Stimulated activated CD4-positive, alpha-beta T cell treated with anti-CD3 and anti-CD28 coated beads, Interleukin-2, amount 100 ng/mL, for 24 hours (primary cell): ENCODE measurements at regions not wholly inside any gene's neighbourhood (a gene's known extent, or its start where the extent isn't known, plus 50 kb on each side); places are given as distances from the start of the nearest gene placed in this dataset.

Source experiments
- DNase-seq, 2 donors: peaks; one replicate each; pipeline ENCODE4 v3.0.0-alpha.2; 2020

DNA sequence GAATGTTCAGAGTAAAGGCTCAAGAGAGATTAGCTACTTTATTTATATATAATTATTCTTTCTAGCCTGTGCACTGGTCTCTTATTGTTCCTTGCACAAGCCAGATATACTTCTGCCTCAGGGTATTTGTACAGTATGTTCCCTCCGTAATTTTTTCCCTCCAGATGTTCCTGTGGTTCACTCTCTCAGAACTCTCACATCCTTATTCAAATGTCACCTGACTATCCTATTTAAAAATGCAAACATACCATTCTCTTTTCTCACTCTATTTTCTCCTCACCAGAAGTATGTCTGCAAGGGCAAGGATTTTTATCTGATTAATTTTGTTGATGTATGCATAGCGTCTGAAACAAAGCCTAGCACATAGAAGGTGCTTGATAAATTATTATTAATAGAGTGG lies 64.0 kb upstream of the CERS6 start:
- no peak for DNase-seq

DNA sequence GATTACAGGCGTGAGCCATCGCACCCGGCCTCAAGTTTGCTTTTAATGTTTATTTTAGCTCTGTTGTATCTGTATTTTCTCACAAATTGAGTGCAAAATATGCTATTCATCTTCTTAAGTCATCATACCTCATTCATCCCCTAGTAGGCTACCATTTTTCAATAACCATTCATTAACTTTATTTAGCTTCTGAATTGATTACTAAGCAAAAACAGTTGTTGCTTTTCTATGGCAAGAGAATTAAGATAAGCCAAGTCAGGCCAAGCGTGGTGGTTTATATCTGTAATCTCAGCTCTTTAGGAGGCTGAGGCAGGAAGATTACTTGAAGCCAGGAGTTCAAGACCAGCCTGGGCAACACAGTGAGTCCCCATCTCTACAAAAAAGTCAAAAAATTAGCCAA lies 63.3 kb upstream of the CERS6 start:
- no peak for DNase-seq

DNA sequence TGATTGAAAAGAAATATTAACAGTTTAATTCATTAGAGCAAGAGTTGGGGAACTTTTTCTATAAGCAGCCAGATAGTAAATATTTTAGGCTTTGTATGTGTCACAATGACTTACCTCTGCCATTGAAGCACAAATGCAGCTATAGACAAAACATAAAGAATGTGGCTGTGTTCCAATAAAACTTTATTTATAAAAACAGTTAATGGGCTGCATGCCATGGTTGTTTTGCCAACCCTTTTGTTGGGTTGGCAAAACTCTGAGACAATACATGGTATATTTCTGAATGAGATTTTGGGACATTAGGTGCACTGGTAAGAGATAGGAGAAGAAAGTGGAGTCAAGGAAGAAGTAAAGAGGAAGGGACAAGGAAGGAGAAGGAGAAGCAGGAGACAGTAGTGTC lies 61.8 kb upstream of the CERS6 start:
- no peak for DNase-seq

DNA sequence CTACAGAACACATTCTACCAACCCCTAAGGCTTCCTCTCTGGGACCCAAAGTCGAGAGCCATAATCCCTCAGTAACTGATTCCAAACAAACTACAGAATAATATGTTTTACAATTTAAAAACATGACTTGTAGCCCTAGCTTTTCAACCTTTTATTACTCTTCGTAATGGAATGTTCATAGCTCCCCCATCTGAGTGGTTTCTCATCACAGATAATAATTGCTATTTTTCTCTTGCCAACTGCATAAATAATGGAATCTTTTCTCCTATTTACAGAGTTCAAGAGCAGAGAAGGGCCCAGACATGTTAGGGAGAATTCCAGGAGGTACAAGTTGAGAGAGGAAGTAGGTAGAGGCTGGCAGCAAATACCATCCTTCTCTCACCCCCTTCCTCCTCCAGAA lies 59.9 kb upstream of the CERS6 start:
- DNase-seq = no peak

DNA sequence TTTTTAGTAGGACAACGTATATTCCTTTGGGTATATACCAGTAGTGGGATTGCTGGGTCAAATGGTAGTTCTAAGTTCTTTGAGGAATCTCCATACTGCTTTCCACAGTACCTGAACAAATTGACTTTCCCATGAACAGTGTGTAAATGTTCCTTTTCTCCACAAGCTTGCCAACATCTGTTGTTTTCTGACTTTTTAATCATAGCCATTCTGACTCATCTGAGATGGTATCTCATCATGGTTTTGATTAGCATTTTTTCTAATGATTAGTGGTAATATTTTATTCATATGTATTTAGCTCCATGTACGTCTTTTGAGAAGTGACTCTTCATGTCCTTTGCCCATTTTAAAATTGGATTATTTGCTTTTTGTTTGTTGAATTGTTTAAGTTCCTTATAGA lies 58.4 kb upstream of the CERS6 start:
- no peak for DNase-seq

DNA sequence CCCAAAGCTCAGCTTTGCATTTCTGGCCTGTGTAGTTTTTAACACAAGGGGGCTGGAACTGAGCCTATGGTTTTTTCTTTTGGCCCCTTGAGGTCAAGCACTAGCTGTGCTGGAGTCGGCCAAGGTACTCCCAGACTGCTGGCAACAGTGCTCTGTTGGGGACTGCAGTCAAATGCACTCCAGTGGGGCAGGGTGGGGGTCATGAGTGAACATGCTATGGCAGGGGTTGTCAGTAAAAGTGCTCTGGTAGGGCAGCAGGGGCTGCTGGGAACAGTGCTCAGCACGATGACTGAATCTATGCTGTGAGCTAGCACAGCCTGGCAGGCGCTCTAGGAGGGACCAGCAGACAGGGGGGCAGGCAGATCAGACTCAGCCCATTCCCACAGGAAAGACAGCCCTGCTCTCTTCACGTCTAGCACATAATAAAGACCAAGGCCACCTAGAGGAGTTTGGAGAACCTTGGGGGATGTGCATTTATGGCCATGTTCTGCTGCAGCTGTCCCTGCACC lies 55.0 kb upstream of the CERS6 start:
- no peak for DNase-seq

DNA sequence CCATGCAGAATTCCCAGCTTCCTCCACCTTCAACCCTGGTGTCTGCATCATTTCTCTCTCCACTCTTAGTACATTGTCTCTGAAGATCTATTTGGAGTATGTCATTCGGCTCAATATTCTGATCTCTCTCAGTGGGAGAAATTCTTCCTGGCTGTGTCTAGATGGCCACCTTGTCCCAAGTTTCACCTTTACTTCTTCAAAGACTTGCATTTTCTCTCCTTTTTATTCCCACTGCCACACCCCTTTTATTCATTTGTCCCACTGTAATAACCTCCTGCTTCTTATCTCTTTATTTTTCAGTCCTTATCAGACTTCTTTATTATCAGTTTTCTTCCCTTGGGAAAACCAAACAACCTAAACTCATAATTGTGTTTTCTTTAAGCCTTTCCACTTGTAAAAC lies 54.3 kb upstream of the CERS6 start:
- DNase-seq = no peak

DNA sequence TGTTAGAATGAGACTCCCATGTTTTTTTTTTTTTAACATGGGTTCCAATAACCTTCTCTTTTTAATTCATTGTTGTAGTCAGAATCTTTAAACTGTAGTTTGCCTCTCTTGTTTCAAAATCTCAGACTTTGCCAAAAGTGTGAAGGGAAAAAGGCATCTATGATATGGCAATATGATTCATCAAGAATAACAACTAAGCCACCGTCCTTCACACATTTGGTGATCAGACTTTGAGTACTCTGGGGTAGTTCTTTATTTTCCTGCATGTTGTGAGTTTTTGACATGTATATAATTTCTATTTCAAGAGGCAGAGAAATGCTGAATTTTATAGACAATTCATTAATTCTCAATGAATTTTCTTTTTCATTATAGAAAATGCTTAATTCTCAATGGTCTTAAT lies 53.5 kb upstream of the CERS6 start:
- DNase-seq = no peak

DNA sequence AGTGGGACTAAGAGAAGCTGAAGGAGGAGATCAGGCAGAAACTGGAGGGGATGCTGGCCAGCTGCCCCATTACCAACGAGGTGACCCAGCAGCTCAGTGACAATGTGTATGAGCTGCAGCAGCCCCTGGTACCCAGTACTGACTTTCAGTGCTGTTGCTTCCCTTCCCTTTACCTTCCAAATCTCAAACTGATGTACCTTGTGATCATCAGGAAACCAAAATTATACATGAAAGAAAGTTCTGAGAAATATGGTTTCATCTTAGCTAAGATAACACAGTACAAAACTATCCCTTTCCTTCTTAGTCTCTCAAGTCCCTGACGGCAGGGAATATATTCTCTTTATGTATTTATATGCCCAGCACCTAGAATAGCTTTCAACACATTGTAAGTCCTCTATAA lies 52.3 kb upstream of the CERS6 start:
- DNase-seq = no peak

DNA sequence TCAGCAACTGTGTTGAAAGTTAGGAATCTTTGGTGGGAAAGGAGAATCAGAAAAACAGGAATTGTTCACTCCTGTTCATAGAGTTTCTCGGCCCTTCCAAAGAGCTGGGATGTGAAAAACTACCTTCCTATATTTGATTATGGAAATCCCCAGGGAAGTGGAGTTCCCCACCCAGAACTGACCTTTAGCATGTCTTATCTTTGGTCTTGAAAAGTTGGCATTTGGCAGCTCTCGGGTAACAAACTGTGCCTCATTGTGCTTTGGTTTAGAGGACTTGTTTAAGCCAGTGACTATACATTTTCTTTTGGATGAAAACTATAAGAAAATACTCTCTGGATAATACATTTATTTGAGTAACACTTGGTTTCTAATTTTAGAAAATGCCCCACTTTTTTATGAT lies 51.3 kb upstream of the CERS6 start:
- no peak for DNase-seq
